MM.1S (cell line): ENCODE measurements at regions not wholly inside any gene's neighbourhood (a gene's known extent, or its start where the extent isn't known, plus 50 kb on each side); places are given as distances from the start of the nearest gene placed in this dataset.
"Not testable (repeated sequence)": the region's sequence is repeated elsewhere in the genome, so short reads cannot be mapped to it uniquely, and the experiment has no call there.

Experiments used
- DNase-seq: peaks from one replicate; pipeline ENCODE4 v3.0.0-alpha.2; 2015
- H2AFZ ChIP-seq: fragments of 300-600 bp; sonication (generic); 2 replicates; pipeline ENCODE4 v1.6.0; 2016; ENCODE audit warnings: antibody characterized with exemption, low read length
- H3F3A ChIP-seq: fragments of 300-600 bp; sonication (generic); 2 replicates; pipeline ENCODE4 v1.6.1; 2016; ENCODE audit warnings: mild to moderate bottlenecking, antibody characterized with exemption, low read length, moderate library complexity, mixed read lengths; ENCODE audit not compliant: insufficient read depth
- H3K27ac ChIP-seq: fragments of 300-600 bp; sonication (generic); 2 replicates; pipeline ENCODE4 v1.5.1; 2016; ENCODE audit warnings: mild to moderate bottlenecking, low read length
- H3K27me3 ChIP-seq: fragments of 300-600 bp; sonication (generic); replicated peaks from 2 replicates; pipeline ENCODE4 v1.6.0; 2016; ENCODE audit warnings: low read length; ENCODE audit not compliant: insufficient read depth
- H3K36me3 ChIP-seq: fragments of 300-600 bp; sonication (generic); replicated peaks from 2 replicates; pipeline ENCODE4 v1.6.1; 2016; ENCODE audit warnings: mild to moderate bottlenecking, low read length, mixed read lengths; ENCODE audit not compliant: insufficient read depth
- H3K4me1 ChIP-seq: fragments of 300-600 bp; sonication (generic); 2 replicates; pipeline ENCODE4 v1.6.1; 2016; ENCODE audit warnings: low read length, mixed read lengths
- H3K4me2 ChIP-seq: fragments of 300-600 bp; sonication (generic); 2 replicates; pipeline ENCODE4 v1.6.0; 2016; ENCODE audit warnings: low read depth, low read length
- H3K4me3 ChIP-seq: fragments of 300-600 bp; sonication (generic); 2 replicates; pipeline ENCODE4 v1.5.1; 2016; ENCODE audit warnings: low read length, mixed read lengths
- H3K79me2 ChIP-seq: fragments of 300-600 bp; sonication (generic); 2 replicates; pipeline ENCODE4 v1.6.1; 2016; ENCODE audit warnings: mixed run types, low read length, mixed read lengths
- H3K9ac ChIP-seq: fragments of 300-600 bp; sonication (generic); 2 replicates; pipeline ENCODE4 v1.6.1; 2016; ENCODE audit warnings: low read length, mixed read lengths
- H3K9me2 ChIP-seq: fragments of 300-600 bp; sonication (generic); replicated peaks from 2 replicates; pipeline ENCODE4 v1.6.1; 2016; ENCODE audit warnings: mild to moderate bottlenecking, low read length, mixed read lengths; ENCODE audit not compliant: insufficient read depth
- H3K9me3 ChIP-seq: fragments of 300-600 bp; sonication (generic); replicated peaks from 2 replicates; pipeline ENCODE4 v1.6.1; 2016; ENCODE audit warnings: mild to moderate bottlenecking, low read length, mixed read lengths; ENCODE audit not compliant: insufficient read depth
- H4K20me1 ChIP-seq: fragments of 300-600 bp; sonication (generic); 2 replicates; pipeline ENCODE4 v1.6.1; 2016; ENCODE audit warnings: mild to moderate bottlenecking, low read length, moderate library complexity, mixed read lengths; ENCODE audit not compliant: insufficient read depth
- EZH2 ChIP-seq: fragments of 300-600 bp; sonication (generic); optimal IDR thresholded peaks from 2 replicates; pipeline ENCODE3; 2017; ENCODE audit warnings: low read depth, mild to moderate bottlenecking, antibody characterized with exemption, low read length, mixed read lengths
- EZH2phosphoT487 ChIP-seq: fragments of 300-600 bp; sonication (generic); IDR thresholded peaks from 2 replicates; pipeline ENCODE4 v1.6.1; 2018; ENCODE audit warnings: antibody characterized with exemption, low read length
- TF ChIP-seq, protein P1 (sequence below): fragments of 300-600 bp; sonication (generic); IDR thresholded peaks from 2 replicates; pipeline ENCODE4 v1.5.1; 2016; ENCODE audit warnings: antibody characterized with exemption, low read length, mixed read lengths

GRCh38 chr2:34153484-34153883, 554.4 kb upstream of the FAM98A start:
- no peak for TF ChIP-seq EZH2
- TF ChIP-seq EZH2phosphoT487, result no peak
- TF ChIP-seq, protein P1, sequence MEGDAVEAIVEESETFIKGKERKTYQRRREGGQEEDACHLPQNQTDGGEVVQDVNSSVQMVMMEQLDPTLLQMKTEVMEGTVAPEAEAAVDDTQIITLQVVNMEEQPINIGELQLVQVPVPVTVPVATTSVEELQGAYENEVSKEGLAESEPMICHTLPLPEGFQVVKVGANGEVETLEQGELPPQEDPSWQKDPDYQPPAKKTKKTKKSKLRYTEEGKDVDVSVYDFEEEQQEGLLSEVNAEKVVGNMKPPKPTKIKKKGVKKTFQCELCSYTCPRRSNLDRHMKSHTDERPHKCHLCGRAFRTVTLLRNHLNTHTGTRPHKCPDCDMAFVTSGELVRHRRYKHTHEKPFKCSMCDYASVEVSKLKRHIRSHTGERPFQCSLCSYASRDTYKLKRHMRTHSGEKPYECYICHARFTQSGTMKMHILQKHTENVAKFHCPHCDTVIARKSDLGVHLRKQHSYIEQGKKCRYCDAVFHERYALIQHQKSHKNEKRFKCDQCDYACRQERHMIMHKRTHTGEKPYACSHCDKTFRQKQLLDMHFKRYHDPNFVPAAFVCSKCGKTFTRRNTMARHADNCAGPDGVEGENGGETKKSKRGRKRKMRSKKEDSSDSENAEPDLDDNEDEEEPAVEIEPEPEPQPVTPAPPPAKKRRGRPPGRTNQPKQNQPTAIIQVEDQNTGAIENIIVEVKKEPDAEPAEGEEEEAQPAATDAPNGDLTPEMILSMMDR, result no peak
- H3K4me1 ChIP-seq, result no peaks in the 10 kb centered on the region
- no peak for DNase-seq
- no peak overlapping the region for H3K9ac ChIP-seq
- H3K79me2 ChIP-seq, result no peaks in the 10 kb centered on the region
- no peaks in the 10 kb centered on the region for H3K9me2 ChIP-seq
- no peak overlapping the region for H3K4me2 ChIP-seq
- no peak overlapping the region for H3K27ac ChIP-seq
- no peaks in the 10 kb centered on the region for H3K27me3 ChIP-seq
- H4K20me1 ChIP-seq, result no peaks in the 10 kb centered on the region
- no peak overlapping the region for H3K4me3 ChIP-seq
- no peaks in the 10 kb centered on the region for H3F3A ChIP-seq
- no peaks in the 10 kb centered on the region for H3K9me3 ChIP-seq
- no peaks in the 10 kb centered on the region for H3K36me3 ChIP-seq
- H2AFZ ChIP-seq, result no peak overlapping the region

- Histone ChIP-seq H3K36me3 (no peaks in the 10 kb centered on the region), H2AFZ (no peak overlapping the region), H4K20me1 (no peaks in the 10 kb centered on the region), H3K9ac (no peak overlapping the region), H3K4me3 (no peak overlapping the region), H3K27ac (no peak overlapping the region), H3K9me3 (no peaks in the 10 kb centered on the region), H3K4me2 (no peak overlapping the region), H3K9me2 (no peaks in the 10 kb centered on the region), H3K4me1 (no peaks in the 10 kb centered on the region), H3K79me2 (no peaks in the 10 kb centered on the region), H3K27me3 (no peaks in the 10 kb centered on the region), H3F3A (no peaks in the 10 kb centered on the region)
- TF ChIP-seq EZH2phosphoT487, result no peak
- TF ChIP-seq, protein P1, result no peak
- TF ChIP-seq EZH2, result no peak
- no peak for DNase-seq
Observed at GRCh38 chr2:34147780-34148179, 548.7 kb upstream of the FAM98A start.

- H3K4me3 ChIP-seq, result no peak overlapping the region
- no peak overlapping the region for H2AFZ ChIP-seq
- H3F3A ChIP-seq, result no peaks in the 10 kb centered on the region
- H3K27me3 ChIP-seq, result no peaks in the 10 kb centered on the region
- TF ChIP-seq EZH2phosphoT487 (no peak), EZH2 (no peak)
- TF ChIP-seq, protein P1, result no peak
- no peaks in the 10 kb centered on the region for H4K20me1 ChIP-seq
- DNase-seq, result no peak
- H3K9ac ChIP-seq, result no peak overlapping the region
- H3K9me2 ChIP-seq, result no peaks in the 10 kb centered on the region
- no peak overlapping the region for H3K27ac ChIP-seq
- no peak overlapping the region for H3K4me2 ChIP-seq
- H3K79me2 ChIP-seq, result no peaks in the 10 kb centered on the region
- H3K4me1 ChIP-seq, result no peaks in the 10 kb centered on the region
- H3K9me3 ChIP-seq, result no peaks in the 10 kb centered on the region
- H3K36me3 ChIP-seq, result no peaks in the 10 kb centered on the region
Observed at GRCh38 chr2:34143149-34143548, 544.0 kb upstream of the FAM98A start.

DNA sequence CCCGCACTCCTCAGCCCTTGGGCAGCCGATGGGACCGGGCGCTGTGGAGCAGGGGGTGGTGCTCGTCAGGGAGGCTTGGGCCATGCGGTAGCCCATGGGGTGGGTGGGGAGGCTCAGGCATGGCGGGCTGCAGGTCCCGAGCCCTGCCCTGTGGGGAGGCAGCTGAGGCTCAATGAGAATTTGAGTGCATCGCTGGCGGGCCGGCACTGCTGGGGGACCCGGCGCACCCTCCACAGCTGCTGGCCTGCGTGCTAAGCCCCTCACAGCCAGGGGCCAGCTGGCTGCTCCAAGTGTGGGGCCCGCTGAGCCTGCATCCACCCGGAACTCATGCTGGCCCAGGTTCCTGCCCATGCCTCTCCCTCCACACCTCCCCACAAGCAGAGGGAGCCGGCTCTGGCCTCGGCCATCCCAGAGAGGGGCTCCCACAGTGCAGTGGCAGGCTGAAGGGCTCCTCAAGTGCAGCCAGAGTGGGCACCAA, 543.5 kb upstream of the FAM98A start:
- not testable (repeated sequence) for H3K27me3 ChIP-seq, H2AFZ ChIP-seq, H3K27ac ChIP-seq, H4K20me1 ChIP-seq, H3K4me1 ChIP-seq, H3K9ac ChIP-seq, H3K4me2 ChIP-seq, DNase-seq, H3K9me2 ChIP-seq, H3K4me3 ChIP-seq, H3F3A ChIP-seq, H3K9me3 ChIP-seq, H3K36me3 ChIP-seq, H3K79me2 ChIP-seq

DNA sequence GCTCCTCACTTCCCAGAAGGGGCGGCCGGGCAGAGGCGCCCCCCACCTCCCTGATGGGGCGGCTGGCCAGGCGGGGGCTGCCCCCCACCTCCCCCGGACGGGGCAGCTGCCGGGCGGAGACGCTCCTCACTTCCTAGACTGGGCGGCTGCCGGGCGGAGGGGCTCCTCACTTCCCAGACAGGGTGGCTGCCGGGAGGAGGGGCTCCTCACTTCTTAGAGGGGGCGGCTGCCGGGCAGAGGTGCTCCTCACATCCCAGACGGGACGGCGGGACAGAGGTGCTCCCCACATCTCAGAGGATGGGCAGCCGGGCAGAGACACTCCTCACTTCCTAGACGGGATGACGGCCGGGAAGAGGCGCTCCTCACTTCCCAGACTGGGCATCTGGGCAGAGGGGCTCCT, 534.0 kb upstream of the FAM98A start:
- not testable (repeated sequence) for H3K4me3 ChIP-seq, H2AFZ ChIP-seq, H3K9ac ChIP-seq, H3F3A ChIP-seq, H3K36me3 ChIP-seq, H3K4me1 ChIP-seq, H3K27ac ChIP-seq, H3K79me2 ChIP-seq, H3K9me2 ChIP-seq, H4K20me1 ChIP-seq, H3K27me3 ChIP-seq, DNase-seq, H3K4me2 ChIP-seq, H3K9me3 ChIP-seq
